GM12878 (cell line): ENCODE measurements at regions not wholly inside any gene's neighbourhood (a gene's known extent, or its start where the extent isn't known, plus 50 kb on each side); places are given as distances from the start of the nearest gene placed in this dataset.

Experiments
- ATAC-seq: fragments of 200-7000 bp; cut with Tn5 transposase; 3 replicates; pipeline ENCODE4 v1.9.1; 2020; ENCODE audit warnings: mild to moderate bottlenecking, moderate library complexity
- BruUV-seq: library from RNA; stranded (reverse); fragments of 400-500 nt; replicated peaks from 2 replicates; lab custom pipeline; 2021; lab: Mats Ljungman, UMichigan
- CTCF ChIA-PET: fragments of 300-600 bp; sonication (Branson Sonifier 250); formaldehyde crosslinking; extraction: SDS; loops from one replicate; lab custom pipeline; 2021; ENCODE audit warnings: inconsistent platforms; lab: Yijun Ruan, JAX
- POLR2A ChIA-PET: fragments of 350-600 bp; formaldehyde crosslinking; extraction: SDS; loops from one replicate; lab custom pipeline; 2021; ENCODE audit warnings: inconsistent platforms; lab: Charles Lee
- RAD21 ChIA-PET: fragments of 300-600 bp; sonication (Branson Sonifier 250); formaldehyde crosslinking; loops from one replicate; lab custom pipeline; 2023; ENCODE audit warnings: antibody characterized with exemption; ENCODE audit not compliant: unreplicated experiment; lab: Charles Lee
- SMC1A ChIA-PET: fragments of 300-600 bp; sonication (Branson Sonifier 250); formaldehyde crosslinking; loops from one replicate; lab custom pipeline; 2023; ENCODE audit not compliant: unreplicated experiment, uncharacterized antibody; lab: Charles Lee
- DNase-seq: peaks from one replicate; pipeline ENCODE4 v3.0.0-alpha.2; 2011; ENCODE audit warnings: low read depth, low spot score
- FAIRE-seq: peaks from 3 replicates; lab custom pipeline; 2011; peaks lifted over from hg19 to GRCh38; lab: Jason Lieb, UNC
- H2AFZ ChIP-seq: 2 replicates; pipeline ENCODE4 v1.6.0; 2011; ENCODE audit warnings: low read depth, low read length, control low read depth; ENCODE audit not compliant: control insufficient read depth
- H3K27ac ChIP-seq: 2 replicates; pipeline ENCODE4 v1.5.1; 2011; ENCODE audit warnings: control low read depth; ENCODE audit not compliant: control insufficient read depth, insufficient read depth
- H3K27me3 ChIP-seq, 2 experiments: replicated peaks in 1 of 2; 2 replicates each; pipeline versions ENCODE4 v1.6.0 to v1.6.1; 2011; ENCODE audit warnings: low read length in 1 of 2; ENCODE audit not compliant: control insufficient read depth in 2 of 2, insufficient read depth in 2 of 2
- H3K36me3 ChIP-seq, 2 experiments: 2 replicates each; pipeline ENCODE4 v1.5.1; 2011; ENCODE audit warnings: low read length in 1 of 2; ENCODE audit not compliant: control insufficient read depth in 2 of 2, insufficient read depth in 2 of 2
- H3K4me1 ChIP-seq: 2 replicates; pipeline ENCODE4 v1.6.1; 2011; ENCODE audit warnings: mild to moderate bottlenecking, low read length, moderate library complexity, mixed read lengths; ENCODE audit not compliant: control insufficient read depth, insufficient read depth
- H3K4me2 ChIP-seq: 2 replicates; pipeline ENCODE4 v1.6.0; 2011; ENCODE audit warnings: control low read depth; ENCODE audit not compliant: control insufficient read depth, insufficient read depth
- H3K4me3 ChIP-seq: fragments of 200-600 bp; sonication (generic); 2 replicates; pipeline ENCODE4 v1.5.1; 2016
- H3K79me2 ChIP-seq: 2 replicates; pipeline ENCODE4 v1.6.0; 2011; ENCODE audit warnings: low read length; ENCODE audit not compliant: control insufficient read depth, insufficient read depth
- H3K9ac ChIP-seq: 2 replicates; pipeline ENCODE4 v1.8.0; 2011; ENCODE audit warnings: low read length, control low read depth, mixed read lengths; ENCODE audit not compliant: control insufficient read depth, insufficient read depth
- H3K9me3 ChIP-seq: replicated peaks from 3 replicates; pipeline ENCODE4 v1.5.1; 2011; ENCODE audit warnings: mild to moderate bottlenecking, low read length; ENCODE audit not compliant: control insufficient read depth, insufficient read depth
- H4K20me1 ChIP-seq: 2 replicates; pipeline ENCODE4 v1.6.0; 2011; ENCODE audit not compliant: control insufficient read depth, insufficient read depth
- HDGF ChIP-seq: fragments of 450-650 bp; IDR thresholded peaks from 2 replicates; pipeline ENCODE4 v1.6.1; 2016; ENCODE audit warnings: antibody characterized with exemption
- NFXL1 ChIP-seq: fragments of 450-650 bp; IDR thresholded peaks from 2 replicates; pipeline ENCODE4 v1.6.1; 2017; ENCODE audit warnings: antibody characterized with exemption, mild to moderate bottlenecking, borderline replicate concordance
- SMAD1 ChIP-seq: fragments of 450-650 bp; IDR thresholded peaks from 2 replicates; pipeline ENCODE4 v1.6.1; 2018; ENCODE audit warnings: mild to moderate bottlenecking, low read depth; ENCODE audit not compliant: partially characterized antibody
- TARDBP ChIP-seq: IDR thresholded peaks from 2 replicates; pipeline ENCODE4 v1.6.1; 2016; ENCODE audit warnings: borderline replicate concordance
- WGBS: methylation state at CpG from one replicate; pipeline ENCODE4 v1.1.6; 2016; ENCODE audit warnings: low lambda C conversion rate; ENCODE audit not compliant: insufficient replicate concordance, insufficient coverage; ENCODE audit errors: missing lambda C conversion rate; 5-methylcytosine and 5-hydroxymethylcytosine counted together
- in situ Hi-C: fragments of 300-500 bp; cut with MboI; formaldehyde crosslinking; loops from 9 replicates; pipeline ENCODE4 v1.14.3; 2018; ENCODE audit warnings: mixed read lengths
- intact Hi-C: fragments of 100-400 bp; cut with micrococcal nuclease; formaldehyde crosslinking; loops from one replicate; pipeline ENCODE4 v1.14.2; 2022; ENCODE audit not compliant: unreplicated experiment
- TF ChIP-seq, protein P1 (sequence below): fragments of 450-650 bp; IDR thresholded peaks from 2 replicates; pipeline ENCODE4 v1.6.1; 2018; ENCODE audit warnings: mild to moderate bottlenecking, low read depth, moderate library complexity; ENCODE audit not compliant: partially characterized antibody
- TF ChIP-seq, protein P2 (sequence below): fragments of 450-650 bp; IDR thresholded peaks from 2 replicates; pipeline ENCODE4 v1.6.1; 2016; ENCODE audit warnings: mild to moderate bottlenecking

DNA sequence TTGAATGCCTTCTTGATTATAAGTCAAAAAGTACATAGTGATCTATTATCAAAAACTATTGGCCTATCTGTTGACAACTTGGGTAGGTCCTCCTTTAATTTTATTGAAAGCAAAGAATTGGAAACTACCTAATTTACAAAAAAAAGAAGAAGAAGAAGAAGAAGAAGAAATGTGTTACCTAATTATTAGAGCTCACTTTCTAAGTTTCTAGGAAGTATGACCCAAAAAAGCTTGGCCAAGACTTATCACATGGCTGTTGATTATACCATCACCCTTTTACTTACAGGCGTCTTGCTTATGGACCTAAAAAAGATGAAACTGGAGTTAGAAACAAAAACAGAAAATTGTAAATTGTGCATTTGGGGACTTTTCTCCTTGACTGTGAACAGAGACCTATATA is 81.8 kb upstream of the PIK3CG start:
- intact Hi-C loops (loop anchor here (5.0 kb wide), 1 partner anchor 126 kb away; no protein-coding TSS in a partner anchor), in situ Hi-C loops (no loop called here)
- ChIA-PET POLR2A (no interaction called here), CTCF (interaction anchor here (1.4 to 1.6 kb wide), 2 partner anchors 47 to 237 kb away, joined by 4 to 5 read pairs; no protein-coding TSS in a partner anchor), SMC1A (no interaction called here), RAD21 (no interaction called here)
- H3K27ac ChIP-seq: no peak overlapping the region
- no peaks in the 10 kb centered on the region for H4K20me1 ChIP-seq
- H3K79me2 ChIP-seq: no peaks in the 10 kb centered on the region
- no peak for ATAC-seq
- FAIRE-seq: no peak
- no peaks in the 10 kb centered on the region for H3K9me3 ChIP-seq
- H3K4me3 ChIP-seq: no peak overlapping the region
- no peak overlapping the region for H3K4me2 ChIP-seq
- peaks cover 0 to 2% of the 10 kb centered on the region in 2 experiments; a peak in 2 of 4 replicates for H3K27me3 ChIP-seq
- 27% methylated on average over 1 of the region's 1 CpG for WGBS
- no peak for DNase-seq
- H3K9ac ChIP-seq: no peak overlapping the region
- H3K4me1 ChIP-seq: no peaks in the 10 kb centered on the region
- H3K36me3 ChIP-seq: no peaks in the 10 kb centered on the region
- no TSS peak for BruUV-seq
- TF ChIP-seq, protein P1, sequence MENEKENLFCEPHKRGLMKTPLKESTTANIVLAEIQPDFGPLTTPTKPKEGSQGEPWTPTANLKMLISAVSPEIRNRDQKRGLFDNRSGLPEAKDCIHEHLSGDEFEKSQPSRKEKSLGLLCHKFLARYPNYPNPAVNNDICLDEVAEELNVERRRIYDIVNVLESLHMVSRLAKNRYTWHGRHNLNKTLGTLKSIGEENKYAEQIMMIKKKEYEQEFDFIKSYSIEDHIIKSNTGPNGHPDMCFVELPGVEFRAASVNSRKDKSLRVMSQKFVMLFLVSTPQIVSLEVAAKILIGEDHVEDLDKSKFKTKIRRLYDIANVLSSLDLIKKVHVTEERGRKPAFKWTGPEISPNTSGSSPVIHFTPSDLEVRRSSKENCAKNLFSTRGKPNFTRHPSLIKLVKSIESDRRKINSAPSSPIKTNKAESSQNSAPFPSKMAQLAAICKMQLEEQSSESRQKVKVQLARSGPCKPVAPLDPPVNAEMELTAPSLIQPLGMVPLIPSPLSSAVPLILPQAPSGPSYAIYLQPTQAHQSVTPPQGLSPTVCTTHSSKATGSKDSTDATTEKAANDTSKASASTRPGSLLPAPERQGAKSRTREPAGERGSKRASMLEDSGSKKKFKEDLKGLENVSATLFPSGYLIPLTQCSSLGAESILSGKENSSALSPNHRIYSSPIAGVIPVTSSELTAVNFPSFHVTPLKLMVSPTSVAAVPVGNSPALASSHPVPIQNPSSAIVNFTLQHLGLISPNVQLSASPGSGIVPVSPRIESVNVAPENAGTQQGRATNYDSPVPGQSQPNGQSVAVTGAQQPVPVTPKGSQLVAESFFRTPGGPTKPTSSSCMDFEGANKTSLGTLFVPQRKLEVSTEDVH: no peak
- TF ChIP-seq TARDBP (no peak), NFXL1 (no peak), SMAD1 (no peak), HDGF (no peak)
- TF ChIP-seq, protein P2, sequence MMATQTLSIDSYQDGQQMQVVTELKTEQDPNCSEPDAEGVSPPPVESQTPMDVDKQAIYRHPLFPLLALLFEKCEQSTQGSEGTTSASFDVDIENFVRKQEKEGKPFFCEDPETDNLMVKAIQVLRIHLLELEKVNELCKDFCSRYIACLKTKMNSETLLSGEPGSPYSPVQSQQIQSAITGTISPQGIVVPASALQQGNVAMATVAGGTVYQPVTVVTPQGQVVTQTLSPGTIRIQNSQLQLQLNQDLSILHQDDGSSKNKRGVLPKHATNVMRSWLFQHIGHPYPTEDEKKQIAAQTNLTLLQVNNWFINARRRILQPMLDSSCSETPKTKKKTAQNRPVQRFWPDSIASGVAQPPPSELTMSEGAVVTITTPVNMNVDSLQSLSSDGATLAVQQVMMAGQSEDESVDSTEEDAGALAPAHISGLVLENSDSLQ: no peak
- no peak overlapping the region for H2AFZ ChIP-seq
